ENCODE measurements at regions not wholly inside any gene's neighbourhood (a gene's known extent, or its start where the extent isn't known, plus 50 kb on each side); places are given as distances from the start of the nearest gene placed in this dataset.
A peak's percentile ranks its signal among the peaks of the same experiment; 100 is the strongest.
"Not testable (repeated sequence)": the region's sequence is repeated elsewhere in the genome, so short reads cannot be mapped to it uniquely, and the experiment has no call there.

GRCh38 chr13:67474115-67474514 lies 244.0 kb upstream of the PCDH9 start:
- TF ChIP-seq POLR2AphosphoS5 (IDR thresholded peaks at IDR 0.05; ENCODE audit: borderline replicate concordance, low read depth, low read length) = no peak
- no peak for TF ChIP-seq FOXP2 (optimal IDR thresholded peaks at IDR 0.05; ENCODE audit: control extremely low read depth, extremely low read length, insufficient read depth)
- no peak for TF ChIP-seq EZH2 (IDR thresholded peaks at IDR 0.05)
- no peak for DNase-seq (ENCODE audit: low read depth, low spot score)
- H3K27ac ChIP-seq = no peak overlapping the region
- H3K9me3 ChIP-seq (ENCODE audit: low read depth, low read length) = no peaks in the 10 kb centered on the region; the same call in 1 of the 2 replicates
- no peak overlapping the region for H3K9ac ChIP-seq (ENCODE audit: insufficient read length)
- no peak overlapping the region for H3K4me3 ChIP-seq
- H3K36me3 ChIP-seq (ENCODE audit: insufficient read depth, low read length) = no peaks in the 10 kb centered on the region

GRCh38 chr13:67469623-67470022 lies 239.5 kb upstream of the PCDH9 start:
- no peak for DNase-seq (ENCODE audit: low read depth, low spot score)
- Histone ChIP-seq H3K9ac (ENCODE audit: insufficient read length) (no peak overlapping the region), H3K36me3 (ENCODE audit: insufficient read depth, low read length) (no peaks in the 10 kb centered on the region), H3K9me3 (ENCODE audit: low read depth, low read length) (no peaks in the 10 kb centered on the region), H3K4me3 (no peak overlapping the region), H3K27ac (no peak overlapping the region)
- TF ChIP-seq POLR2AphosphoS5 (IDR thresholded peaks at IDR 0.05; ENCODE audit: borderline replicate concordance, low read depth, low read length) = no peak
- no peak for TF ChIP-seq FOXP2 (optimal IDR thresholded peaks at IDR 0.05; ENCODE audit: control extremely low read depth, extremely low read length, insufficient read depth)
- no peak for TF ChIP-seq EZH2 (IDR thresholded peaks at IDR 0.05)

GRCh38 chr13:67466569-67466968 lies 236.4 kb upstream of the PCDH9 start:
- no peaks in the 10 kb centered on the region for H3K36me3 ChIP-seq (ENCODE audit: insufficient read depth, low read length)
- no peaks in the 10 kb centered on the region for H3K9me3 ChIP-seq (ENCODE audit: low read depth, low read length)
- DNase-seq (ENCODE audit: low read depth, low spot score) = no peak
- H3K9ac ChIP-seq (ENCODE audit: insufficient read length) = no peak overlapping the region
- TF ChIP-seq EZH2 (IDR thresholded peaks at IDR 0.05) (no peak), FOXP2 (optimal IDR thresholded peaks at IDR 0.05; ENCODE audit: control extremely low read depth, extremely low read length, insufficient read depth) (no peak), POLR2AphosphoS5 (IDR thresholded peaks at IDR 0.05; ENCODE audit: borderline replicate concordance, low read depth, low read length) (no peak)
- H3K27ac ChIP-seq = no peak overlapping the region
- no peak overlapping the region for H3K4me3 ChIP-seq

GRCh38 chr13:67464154-67464553 lies 234.0 kb upstream of the PCDH9 start:
- DNase-seq (ENCODE audit: low read depth, low spot score) = no peak
- H3K27ac ChIP-seq = peak overlapping the region; percentile 28; the same call in 1 of the 2 replicates
- H3K36me3 ChIP-seq (ENCODE audit: insufficient read depth, low read length) = no peaks in the 10 kb centered on the region
- TF ChIP-seq FOXP2 (optimal IDR thresholded peaks at IDR 0.05; ENCODE audit: control extremely low read depth, extremely low read length, insufficient read depth) (no peak), EZH2 (IDR thresholded peaks at IDR 0.05) (no peak), POLR2AphosphoS5 (IDR thresholded peaks at IDR 0.05; ENCODE audit: borderline replicate concordance, low read depth, low read length) (no peak)
- H3K4me3 ChIP-seq = peak overlapping the region; percentile 36
- no peak overlapping the region for H3K9ac ChIP-seq (ENCODE audit: insufficient read length)
- no peaks in the 10 kb centered on the region for H3K9me3 ChIP-seq (ENCODE audit: low read depth, low read length)

- no peaks in the 10 kb centered on the region for H3K9me3 ChIP-seq (ENCODE audit: low read depth, low read length)
- no peak for DNase-seq (ENCODE audit: low read depth, low spot score)
- no peaks in the 10 kb centered on the region for H3K36me3 ChIP-seq (ENCODE audit: insufficient read depth, low read length)
- H3K4me3 ChIP-seq = no peak overlapping the region
- no peak for TF ChIP-seq FOXP2 (optimal IDR thresholded peaks at IDR 0.05; ENCODE audit: control extremely low read depth, extremely low read length, insufficient read depth)
- TF ChIP-seq POLR2AphosphoS5 (IDR thresholded peaks at IDR 0.05; ENCODE audit: borderline replicate concordance, low read depth, low read length) = no peak
- TF ChIP-seq EZH2 (IDR thresholded peaks at IDR 0.05) = no peak
- no peak overlapping the region for H3K9ac ChIP-seq (ENCODE audit: insufficient read length)
- no peak overlapping the region for H3K27ac ChIP-seq
Observed at GRCh38 chr13:67462098-67462497, 232.0 kb upstream of the PCDH9 start.

- H3K4me3 ChIP-seq; H3K36me3 ChIP-seq (ENCODE audit: insufficient read depth, low read length); H3K9me3 ChIP-seq (ENCODE audit: low read depth, low read length); H3K27ac ChIP-seq; DNase-seq (ENCODE audit: low read depth, low spot score); H3K9ac ChIP-seq (ENCODE audit: insufficient read length): not testable (repeated sequence)
Observed at GRCh38 chr13:67452526-67452925, 222.4 kb upstream of the PCDH9 start.

GRCh38 chr13:67445436-67445835 lies 215.3 kb upstream of the PCDH9 start:
- DNase-seq (ENCODE audit: low read depth, low spot score) = no peak
- H3K27ac ChIP-seq = no peak overlapping the region
- H3K4me3 ChIP-seq = no peak overlapping the region
- H3K9me3 ChIP-seq (ENCODE audit: low read depth, low read length) = no peaks in the 10 kb centered on the region
- no peaks in the 10 kb centered on the region for H3K36me3 ChIP-seq (ENCODE audit: insufficient read depth, low read length)
- no peak overlapping the region for H3K9ac ChIP-seq (ENCODE audit: insufficient read length)
- TF ChIP-seq POLR2AphosphoS5 (IDR thresholded peaks at IDR 0.05; ENCODE audit: borderline replicate concordance, low read depth, low read length) (no peak), EZH2 (IDR thresholded peaks at IDR 0.05) (no peak)

GRCh38 chr13:67443923-67444322 lies 213.8 kb upstream of the PCDH9 start:
- Histone ChIP-seq H3K4me3 (no peak overlapping the region), H3K9me3 (ENCODE audit: low read depth, low read length) (no peaks in the 10 kb centered on the region), H3K27ac (no peak overlapping the region), H3K36me3 (ENCODE audit: insufficient read depth, low read length) (no peaks in the 10 kb centered on the region), H3K9ac (ENCODE audit: insufficient read length) (no peak overlapping the region)
- TF ChIP-seq POLR2AphosphoS5 (IDR thresholded peaks at IDR 0.05; ENCODE audit: borderline replicate concordance, low read depth, low read length) (no peak), EZH2 (IDR thresholded peaks at IDR 0.05) (no peak), FOXP2 (optimal IDR thresholded peaks at IDR 0.05; ENCODE audit: control extremely low read depth, extremely low read length, insufficient read depth) (no peak)
- no peak for DNase-seq (ENCODE audit: low read depth, low spot score)

- H3K27ac ChIP-seq = no peak overlapping the region
- H3K9me3 ChIP-seq (ENCODE audit: low read depth, low read length) = no peaks in the 10 kb centered on the region
- no peak for TF ChIP-seq EZH2 (IDR thresholded peaks at IDR 0.05)
- TF ChIP-seq POLR2AphosphoS5 (IDR thresholded peaks at IDR 0.05; ENCODE audit: borderline replicate concordance, low read depth, low read length) = no peak
- no peak for TF ChIP-seq FOXP2 (optimal IDR thresholded peaks at IDR 0.05; ENCODE audit: control extremely low read depth, extremely low read length, insufficient read depth)
- H3K9ac ChIP-seq (ENCODE audit: insufficient read length) = no peak overlapping the region
- H3K4me3 ChIP-seq = no peak overlapping the region
- H3K36me3 ChIP-seq (ENCODE audit: insufficient read depth, low read length) = no peaks in the 10 kb centered on the region
- no peak for DNase-seq (ENCODE audit: low read depth, low spot score)
Observed at GRCh38 chr13:67440236-67440975, 210.3 kb upstream of the PCDH9 start.

All from SK-N-MC (cell line).